NCI-H69 (cell line): ENCODE measurements at regions not wholly inside any gene's neighbourhood (a gene's known extent, or its start where the extent isn't known, plus 50 kb on each side); places are given as distances from the start of the nearest gene placed in this dataset.
"Not testable (repeated sequence)": the region's sequence is repeated elsewhere in the genome, so short reads cannot be mapped to it uniquely, and the experiment has no call there.

Source experiments
- DNase-seq: peaks from one replicate; lab custom pipeline; 2025; lab: John Stamatoyannopoulos, UW

- DNase-seq, result no peak
Measured at GRCh38 chr2:120531863-120532600, 186.1 kb downstream of the INHBB start.

GRCh38 chr2:120533625-120534024 lies 187.7 kb downstream of the INHBB start:
- no peak for DNase-seq

GRCh38 chr2:120534457-120534856 lies 188.5 kb downstream of the INHBB start:
- DNase-seq, result no peak

GRCh38 chr2:120535081-120535480 lies 189.1 kb downstream of the INHBB start:
- no peak for DNase-seq

GRCh38 chr2:120536141-120536540 lies 190.2 kb downstream of the INHBB start:
- DNase-seq, result no peak

GRCh38 chr2:120538691-120539423 lies 192.9 kb downstream of the INHBB start:
- peak; percentile 89 for DNase-seq

- DNase-seq, result no peak
Measured at GRCh38 chr2:120539424-120539936, 193.5 kb downstream of the INHBB start.

GRCh38 chr2:120539937-120540718 lies 194.2 kb downstream of the INHBB start:
- DNase-seq, result peak; percentile 80

GRCh38 chr2:120540719-120541552 lies 194.7 kb upstream of the GLI2 start:
- peak; percentile 45 for DNase-seq

- DNase-seq, result no peak
Measured at GRCh38 chr2:120541553-120541932, 194.1 kb upstream of the GLI2 start.

- DNase-seq, result no peak
Measured at GRCh38 chr2:120541972-120542670, 193.5 kb upstream of the GLI2 start.

- no peak for DNase-seq
Measured at GRCh38 chr2:120542911-120543527, 192.6 kb upstream of the GLI2 start.

- no peak for DNase-seq
Measured at GRCh38 chr2:120543899-120544298, 191.8 kb upstream of the GLI2 start.

- DNase-seq, result no peak
Measured at GRCh38 chr2:120544522-120544921, 191.1 kb upstream of the GLI2 start.

GRCh38 chr2:120545007-120545406 lies 190.7 kb upstream of the GLI2 start:
- DNase-seq, result not testable (repeated sequence)

- DNase-seq, result no peak
Measured at GRCh38 chr2:120545521-120546047, 190.1 kb upstream of the GLI2 start.

- peak; percentile 26 for DNase-seq
Measured at GRCh38 chr2:120546048-120546864, 189.4 kb upstream of the GLI2 start.

GRCh38 chr2:120546865-120547390 lies 188.7 kb upstream of the GLI2 start:
- no peak for DNase-seq

GRCh38 chr2:120547662-120548061 lies 188.0 kb upstream of the GLI2 start:
- DNase-seq, result peak; percentile 23
